Breast epithelium (tissue), 4 donors: ENCODE measurements at regions not wholly inside any gene's neighbourhood (a gene's known extent, or its start where the extent isn't known, plus 50 kb on each side); places are given as distances from the start of the nearest gene placed in this dataset.
A peak's percentile ranks its signal among the peaks of the same experiment; 100 is the strongest.

ENCODE experiments used
- DNase-seq, 2 donors: peaks; one replicate each; pipeline ENCODE4 v3.0.0-alpha.2; 2019; ENCODE audit warnings: low spot score in 2 of 2
- H3K27ac ChIP-seq, 2 donors: fragments of 200-600 bp; sonication (generic) in 1 of 2; one replicate each; pipeline ENCODE4 v1.5.1; 2016 to 2019; ENCODE audit warnings: mild to moderate bottlenecking in 1 of 2
- H3K27me3 ChIP-seq, 2 donors: fragments of 200-600 bp; sonication (generic) in 1 of 2; one replicate each; pipeline versions ENCODE4 v1.5.1 to v1.6.0; 2017 to 2019; ENCODE audit warnings: control low read depth in 1 of 2, mild to moderate bottlenecking in 1 of 2
- H3K36me3 ChIP-seq: fragments of 200-600 bp; one replicate; pipeline ENCODE4 v1.5.1; 2019
- H3K4me1 ChIP-seq, 2 donors: fragments of 200-600 bp; sonication (generic); one replicate each; pipeline ENCODE4 v1.5.1; 2016 to 2019; ENCODE audit warnings: control low read depth in 1 of 2
- H3K4me3 ChIP-seq, 3 donors: fragments of 200-600 bp; sonication (generic); 1 replicate in 2 of 3; 2 replicates in 1 of 3; pipeline ENCODE4 v1.5.1; 2016 to 2019; ENCODE audit warnings: mild to moderate bottlenecking in 3 of 3, moderate library complexity in 2 of 3
- H3K9me3 ChIP-seq, 2 donors: fragments of 200-600 bp; sonication (generic) in 1 of 2; one replicate each; pipeline ENCODE4 v1.5.1; 2016 to 2019; ENCODE audit warnings: control low read depth in 1 of 2
- POLR2A ChIP-seq: fragments of 450-650 bp; IDR thresholded peaks from one replicate; pipeline ENCODE4 v1.6.1; 2016; ENCODE audit warnings: antibody characterized with exemption, mild to moderate bottlenecking, moderate library complexity
- POLR2AphosphoS5 ChIP-seq, 3 donors: sonication (generic); formaldehyde crosslinking; IDR thresholded peaks; one replicate each; pipeline ENCODE4 v1.6.1; 2017; ENCODE audit warnings: antibody characterized with exemption in 3 of 3
- intact Hi-C: fragments of 100-400 bp; cut with DNase I; formaldehyde crosslinking; loops from one replicate; pipeline ENCODE4 v1.15.1; 2023; ENCODE audit warnings: low total_unique reads
- TF ChIP-seq, protein P1 (sequence below), 3 donors: fragments of 450-650 bp; IDR thresholded peaks; one replicate each; pipeline ENCODE4 v1.5.1; 2016 to 2017; ENCODE audit warnings: antibody characterized with exemption in 3 of 3, mild to moderate bottlenecking in 3 of 3, moderate library complexity in 3 of 3

- peak overlapping the region in 1 of 2 donors; percentile 38 for H3K27ac ChIP-seq
- TF ChIP-seq, protein P1, sequence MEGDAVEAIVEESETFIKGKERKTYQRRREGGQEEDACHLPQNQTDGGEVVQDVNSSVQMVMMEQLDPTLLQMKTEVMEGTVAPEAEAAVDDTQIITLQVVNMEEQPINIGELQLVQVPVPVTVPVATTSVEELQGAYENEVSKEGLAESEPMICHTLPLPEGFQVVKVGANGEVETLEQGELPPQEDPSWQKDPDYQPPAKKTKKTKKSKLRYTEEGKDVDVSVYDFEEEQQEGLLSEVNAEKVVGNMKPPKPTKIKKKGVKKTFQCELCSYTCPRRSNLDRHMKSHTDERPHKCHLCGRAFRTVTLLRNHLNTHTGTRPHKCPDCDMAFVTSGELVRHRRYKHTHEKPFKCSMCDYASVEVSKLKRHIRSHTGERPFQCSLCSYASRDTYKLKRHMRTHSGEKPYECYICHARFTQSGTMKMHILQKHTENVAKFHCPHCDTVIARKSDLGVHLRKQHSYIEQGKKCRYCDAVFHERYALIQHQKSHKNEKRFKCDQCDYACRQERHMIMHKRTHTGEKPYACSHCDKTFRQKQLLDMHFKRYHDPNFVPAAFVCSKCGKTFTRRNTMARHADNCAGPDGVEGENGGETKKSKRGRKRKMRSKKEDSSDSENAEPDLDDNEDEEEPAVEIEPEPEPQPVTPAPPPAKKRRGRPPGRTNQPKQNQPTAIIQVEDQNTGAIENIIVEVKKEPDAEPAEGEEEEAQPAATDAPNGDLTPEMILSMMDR (IDR thresholded peaks at IDR 0.05), result no peak
- TF ChIP-seq POLR2A (no peak), POLR2AphosphoS5 (IDR thresholded peaks at IDR 0.05) (no peak)
- intact Hi-C loops, result no loop called here
Observed at GRCh38 chr10:6737758-6738111, 157.7 kb upstream of the PRKCQ start.

DNA sequence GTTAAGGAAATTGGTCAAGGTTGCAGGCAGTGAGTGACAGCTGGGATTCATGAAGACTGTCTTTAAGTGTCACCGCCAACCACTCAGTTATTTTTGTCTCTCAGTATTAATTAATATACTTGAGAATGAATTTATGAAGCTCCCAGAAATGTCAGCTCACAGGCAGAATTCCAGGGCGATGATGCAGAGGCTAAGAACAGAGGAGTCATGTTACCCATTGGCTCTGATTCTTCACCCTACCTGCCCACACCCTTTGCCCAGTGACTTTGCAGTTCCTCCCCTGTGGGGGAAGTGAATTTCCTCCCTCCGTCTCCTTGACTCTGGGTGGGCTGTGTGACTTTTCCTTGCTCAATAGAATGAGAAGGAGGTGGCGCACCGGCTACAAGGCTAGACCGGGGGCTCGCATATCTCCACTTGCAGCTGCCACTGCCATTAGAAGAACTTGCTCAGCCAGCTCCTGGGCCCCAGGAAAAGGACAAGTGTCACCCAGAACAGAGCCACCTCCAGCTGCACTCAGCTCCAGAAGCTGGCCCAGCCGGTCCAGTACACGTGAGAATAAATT is 157.1 kb upstream of the PRKCQ start:
- Histone ChIP-seq H3K27ac (peak overlapping the region in 1 of 2 donors; percentile 52), H3K4me1 (peaks cover 0 to 4% of the 10 kb centered on the region in 2 donors), H3K9me3 (no peaks in the 10 kb centered on the region), H3K4me3 (peak overlapping the region in 2 of 3 donors; percentile 26 to 49), H3K27me3 (no peaks in the 10 kb centered on the region), H3K36me3 (no peaks in the 10 kb centered on the region)
- peak in 1 of 2 donors; percentile 62 for DNase-seq
- TF ChIP-seq POLR2A (no peak), POLR2AphosphoS5 (IDR thresholded peaks at IDR 0.05) (no peak)
- TF ChIP-seq, protein P1 (IDR thresholded peaks at IDR 0.05), result no peak
- intact Hi-C loops, result no loop called here

More at GRCh38 chr10:6737758-6738111, 157.7 kb upstream of the PRKCQ start:
- DNase-seq, result no peak
- Histone ChIP-seq H3K4me3 (peak overlapping the region in 2 of 3 donors; percentile 26 to 49), H3K9me3 (no peaks in the 10 kb centered on the region), H3K36me3 (no peaks in the 10 kb centered on the region), H3K4me1 (peaks cover 0 to 4% of the 10 kb centered on the region in 2 donors), H3K27me3 (no peaks in the 10 kb centered on the region)

- intact Hi-C loops, result no loop called here
- H3K9me3 ChIP-seq, result no peaks in the 10 kb centered on the region
- H3K4me3 ChIP-seq, result no peak overlapping the region
- H3K4me1 ChIP-seq, result peaks cover 0 to 4% of the 10 kb centered on the region in 2 donors
- TF ChIP-seq POLR2A (no peak), POLR2AphosphoS5 (IDR thresholded peaks at IDR 0.05) (no peak)
- TF ChIP-seq, protein P1 (IDR thresholded peaks at IDR 0.05), result no peak
- no peak for DNase-seq
- no peaks in the 10 kb centered on the region for H3K27me3 ChIP-seq
- no peaks in the 10 kb centered on the region for H3K36me3 ChIP-seq
- no peak overlapping the region for H3K27ac ChIP-seq
Observed at GRCh38 chr10:6734286-6734685, 154.2 kb upstream of the PRKCQ start.

GRCh38 chr10:6729861-6730344 is 149.8 kb upstream of the PRKCQ start:
- no peak for DNase-seq
- H3K9me3 ChIP-seq, result no peaks in the 10 kb centered on the region
- H3K36me3 ChIP-seq, result no peaks in the 10 kb centered on the region
- TF ChIP-seq, protein P1 (IDR thresholded peaks at IDR 0.05), result no peak
- TF ChIP-seq POLR2AphosphoS5 (IDR thresholded peaks at IDR 0.05) (no peak), POLR2A (no peak)
- H3K27me3 ChIP-seq, result no peaks in the 10 kb centered on the region
- no peaks in the 10 kb centered on the region for H3K4me1 ChIP-seq
- intact Hi-C loops, result no loop called here
- no peak overlapping the region for H3K4me3 ChIP-seq
- H3K27ac ChIP-seq, result no peak overlapping the region

DNA sequence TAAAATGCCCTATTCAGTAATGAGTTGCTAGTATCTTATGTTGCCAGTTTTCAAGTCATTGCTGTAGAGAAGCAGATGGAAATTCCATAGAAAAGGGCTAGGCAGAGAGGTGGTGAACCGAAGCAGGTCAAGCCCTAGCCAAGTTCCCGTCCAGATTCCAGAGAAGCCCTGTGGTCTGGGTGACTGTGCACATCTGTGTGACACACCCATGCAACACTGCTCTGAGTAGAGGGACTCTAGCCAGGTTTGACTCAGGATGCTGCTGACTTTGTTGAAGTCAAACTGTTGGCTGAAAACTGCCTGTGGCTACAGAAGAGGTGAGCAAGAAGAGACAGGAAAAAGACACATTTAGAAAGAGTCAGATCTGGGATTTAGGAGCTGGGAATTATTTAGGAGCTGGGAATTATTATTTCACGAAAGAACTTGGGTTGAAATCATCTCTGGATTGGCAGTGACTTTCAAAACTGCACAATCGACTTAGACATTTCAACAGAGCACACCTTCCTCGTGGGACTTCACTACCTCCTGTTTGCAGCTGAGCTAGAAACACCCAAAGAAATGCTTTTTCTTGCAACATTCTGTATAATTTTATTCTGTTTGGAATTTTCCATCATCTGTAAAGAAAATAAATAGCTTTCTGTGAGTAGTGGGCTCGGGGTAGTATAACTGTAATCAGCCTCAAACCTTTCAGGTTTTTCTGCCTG is 149.1 kb upstream of the PRKCQ start:
- intact Hi-C loops, result no loop called here
- TF ChIP-seq POLR2AphosphoS5 (IDR thresholded peaks at IDR 0.05) (no peak), POLR2A (no peak)
- TF ChIP-seq, protein P1 (IDR thresholded peaks at IDR 0.05), result no peak
- H3K27me3 ChIP-seq, result no peaks in the 10 kb centered on the region
- H3K4me3 ChIP-seq, result no peak overlapping the region
- H3K36me3 ChIP-seq, result no peaks in the 10 kb centered on the region
- peak overlapping the region in 1 of 2 donors; percentile 48 for H3K27ac ChIP-seq
- H3K4me1 ChIP-seq, result no peaks in the 10 kb centered on the region
- no peaks in the 10 kb centered on the region for H3K9me3 ChIP-seq
- DNase-seq, result no peak
